GM12878 (cell line): ENCODE measurements at regions not wholly inside any gene's neighbourhood (a gene's known extent, or its start where the extent isn't known, plus 50 kb on each side); places are given as distances from the start of the nearest gene placed in this dataset.

Experiments used
- ATAC-seq: fragments of 200-7000 bp; cut with Tn5 transposase; 3 replicates; pipeline ENCODE4 v1.9.1; 2020; ENCODE audit warnings: mild to moderate bottlenecking, moderate library complexity
- BruUV-seq: library from RNA; stranded (reverse); fragments of 400-500 nt; replicated peaks from 2 replicates; lab custom pipeline; 2021; lab: Mats Ljungman, UMichigan
- CTCF ChIA-PET: fragments of 300-600 bp; sonication (Branson Sonifier 250); formaldehyde crosslinking; extraction: SDS; loops from one replicate; lab custom pipeline; 2021; ENCODE audit warnings: inconsistent platforms; lab: Yijun Ruan, JAX
- POLR2A ChIA-PET: fragments of 350-600 bp; formaldehyde crosslinking; extraction: SDS; loops from one replicate; lab custom pipeline; 2021; ENCODE audit warnings: inconsistent platforms; lab: Charles Lee
- RAD21 ChIA-PET: fragments of 300-600 bp; sonication (Branson Sonifier 250); formaldehyde crosslinking; loops from one replicate; lab custom pipeline; 2023; ENCODE audit warnings: antibody characterized with exemption; ENCODE audit not compliant: unreplicated experiment; lab: Charles Lee
- SMC1A ChIA-PET: fragments of 300-600 bp; sonication (Branson Sonifier 250); formaldehyde crosslinking; loops from one replicate; lab custom pipeline; 2023; ENCODE audit not compliant: unreplicated experiment, uncharacterized antibody; lab: Charles Lee
- DNase-seq: peaks from one replicate; pipeline ENCODE4 v3.0.0-alpha.2; 2011; ENCODE audit warnings: low read depth, low spot score
- FAIRE-seq: peaks from 3 replicates; lab custom pipeline; 2011; peaks lifted over from hg19 to GRCh38; lab: Jason Lieb, UNC
- H2AFZ ChIP-seq: 2 replicates; pipeline ENCODE4 v1.6.0; 2011; ENCODE audit warnings: low read depth, low read length, control low read depth; ENCODE audit not compliant: control insufficient read depth
- H3K27ac ChIP-seq: 2 replicates; pipeline ENCODE4 v1.5.1; 2011; ENCODE audit warnings: control low read depth; ENCODE audit not compliant: control insufficient read depth, insufficient read depth
- H3K27me3 ChIP-seq, 2 experiments: replicated peaks in 1 of 2; 2 replicates each; pipeline versions ENCODE4 v1.6.0 to v1.6.1; 2011; ENCODE audit warnings: low read length in 1 of 2; ENCODE audit not compliant: control insufficient read depth in 2 of 2, insufficient read depth in 2 of 2
- H3K36me3 ChIP-seq, 2 experiments: 2 replicates each; pipeline ENCODE4 v1.5.1; 2011; ENCODE audit warnings: low read length in 1 of 2; ENCODE audit not compliant: control insufficient read depth in 2 of 2, insufficient read depth in 2 of 2
- H3K4me1 ChIP-seq: 2 replicates; pipeline ENCODE4 v1.6.1; 2011; ENCODE audit warnings: mild to moderate bottlenecking, low read length, moderate library complexity, mixed read lengths; ENCODE audit not compliant: control insufficient read depth, insufficient read depth
- H3K4me2 ChIP-seq: 2 replicates; pipeline ENCODE4 v1.6.0; 2011; ENCODE audit warnings: control low read depth; ENCODE audit not compliant: control insufficient read depth, insufficient read depth
- H3K4me3 ChIP-seq: fragments of 200-600 bp; sonication (generic); 2 replicates; pipeline ENCODE4 v1.5.1; 2016
- H3K79me2 ChIP-seq: 2 replicates; pipeline ENCODE4 v1.6.0; 2011; ENCODE audit warnings: low read length; ENCODE audit not compliant: control insufficient read depth, insufficient read depth
- H3K9ac ChIP-seq: 2 replicates; pipeline ENCODE4 v1.8.0; 2011; ENCODE audit warnings: low read length, control low read depth, mixed read lengths; ENCODE audit not compliant: control insufficient read depth, insufficient read depth
- H3K9me3 ChIP-seq: replicated peaks from 3 replicates; pipeline ENCODE4 v1.5.1; 2011; ENCODE audit warnings: mild to moderate bottlenecking, low read length; ENCODE audit not compliant: control insufficient read depth, insufficient read depth
- H4K20me1 ChIP-seq: 2 replicates; pipeline ENCODE4 v1.6.0; 2011; ENCODE audit not compliant: control insufficient read depth, insufficient read depth
- CBFB ChIP-seq: IDR thresholded peaks from 2 replicates; pipeline ENCODE4 v1.6.1; 2016; ENCODE audit warnings: antibody characterized with exemption, low read depth
- CHD2 ChIP-seq: IDR thresholded peaks from 2 replicates; pipeline ENCODE4 v1.6.1; 2011; ENCODE audit warnings: low read depth, low read length, improper control_type of control experiment, borderline replicate concordance
- CTCF ChIP-seq, 3 experiments: IDR thresholded peaks in 2 of 3; conservative IDR thresholded peaks in 1 of 3; 2 replicates each; pipeline ENCODE4 v1.5.1; 2011; ENCODE audit warnings: low read depth in 3 of 3, low read length in 3 of 3, mild to moderate bottlenecking in 3 of 3, control low read depth in 2 of 3, moderate library complexity in 2 of 3, inconsistent platforms in 1 of 3, mixed read lengths in 1 of 3; ENCODE audit not compliant: control insufficient read depth in 2 of 3, insufficient read depth in 1 of 3; ENCODE audit errors: extremely low read depth in 1 of 3
- GABPA ChIP-seq: IDR thresholded peaks from 2 replicates; pipeline ENCODE4 v1.6.1; 2014; ENCODE audit warnings: antibody characterized with exemption, low read depth, mild to moderate bottlenecking, inconsistent platforms
- GATAD2B ChIP-seq: fragments of 450-650 bp; conservative IDR thresholded peaks from 2 replicates; pipeline ENCODE4 v1.6.1; 2017; ENCODE audit warnings: low read depth, mild to moderate bottlenecking, moderate library complexity
- HDGF ChIP-seq: fragments of 450-650 bp; IDR thresholded peaks from 2 replicates; pipeline ENCODE4 v1.6.1; 2016; ENCODE audit warnings: antibody characterized with exemption
- MEF2B ChIP-seq: fragments of 450-650 bp; IDR thresholded peaks from 2 replicates; pipeline ENCODE4 v1.6.1; 2018; ENCODE audit warnings: mild to moderate bottlenecking, moderate library complexity; ENCODE audit not compliant: partially characterized antibody, poor library complexity, severe bottlenecking
- MLLT1 ChIP-seq: fragments of 450-650 bp; IDR thresholded peaks from 2 replicates; pipeline ENCODE4 v1.6.1; 2016; ENCODE audit warnings: mild to moderate bottlenecking
- NBN ChIP-seq: fragments of 450-650 bp; IDR thresholded peaks from 2 replicates; pipeline ENCODE4 v1.6.1; 2016
- NFIC ChIP-seq: IDR thresholded peaks from 2 replicates; pipeline ENCODE4 v1.6.1; 2012; ENCODE audit warnings: low read depth, mild to moderate bottlenecking, inconsistent platforms, low read length, moderate library complexity
- NR2F1 ChIP-seq: fragments of 450-650 bp; conservative IDR thresholded peaks from 2 replicates; pipeline ENCODE4 v1.6.1; 2017; ENCODE audit warnings: mild to moderate bottlenecking
- NRF1 ChIP-seq: conservative IDR thresholded peaks from 2 replicates; pipeline ENCODE4 v1.6.1; 2011; ENCODE audit warnings: mild to moderate bottlenecking, low read depth, low read length, improper control_type of control experiment
- PAX5 ChIP-seq: IDR thresholded peaks from 2 replicates; pipeline ENCODE4 v1.6.1; 2011; ENCODE audit warnings: low read depth, low read length, borderline replicate concordance
- RELB ChIP-seq: fragments of 450-650 bp; IDR thresholded peaks from 2 replicates; pipeline ENCODE4 v1.6.1; 2017; ENCODE audit warnings: low read depth, mild to moderate bottlenecking, moderate library complexity
- RUNX3 ChIP-seq: IDR thresholded peaks from 2 replicates; pipeline ENCODE4 v1.6.1; 2012; ENCODE audit warnings: low read length, inconsistent platforms
- SIX5 ChIP-seq: IDR thresholded peaks from 2 replicates; pipeline ENCODE4 v1.6.1; 2011; ENCODE audit warnings: mild to moderate bottlenecking, low read depth, low read length, moderate library complexity; ENCODE audit not compliant: severe bottlenecking
- SMAD1 ChIP-seq: fragments of 450-650 bp; IDR thresholded peaks from 2 replicates; pipeline ENCODE4 v1.6.1; 2018; ENCODE audit warnings: mild to moderate bottlenecking, low read depth; ENCODE audit not compliant: partially characterized antibody
- ZBTB33 ChIP-seq: fragments of 450-650 bp; IDR thresholded peaks from 2 replicates; pipeline ENCODE4 v1.6.1; 2017; ENCODE audit warnings: mild to moderate bottlenecking
- WGBS: methylation state at CpG from one replicate; pipeline ENCODE4 v1.1.6; 2016; ENCODE audit warnings: low lambda C conversion rate; ENCODE audit not compliant: insufficient replicate concordance, insufficient coverage; ENCODE audit errors: missing lambda C conversion rate; 5-methylcytosine and 5-hydroxymethylcytosine counted together
- in situ Hi-C: fragments of 300-500 bp; cut with MboI; formaldehyde crosslinking; loops from 9 replicates; pipeline ENCODE4 v1.14.3; 2018; ENCODE audit warnings: mixed read lengths
- intact Hi-C: fragments of 100-400 bp; cut with micrococcal nuclease; formaldehyde crosslinking; loops from one replicate; pipeline ENCODE4 v1.14.2; 2022; ENCODE audit not compliant: unreplicated experiment

- FAIRE-seq (no peak), DNase-seq (peak; percentile 64), ATAC-seq (peak; percentile 89)
- Histone ChIP-seq H3K9me3 (peaks cover 3% of the 10 kb centered on the region; the same call in 1 of the 3 replicates), H3K79me2 (no peaks in the 10 kb centered on the region), H2AFZ (no peak overlapping the region), H3K4me1 (no peaks in the 10 kb centered on the region; the same call in 1 of the 2 replicates), H4K20me1 (no peaks in the 10 kb centered on the region), H3K27ac (no peak overlapping the region), H3K4me2 (no peak overlapping the region), H3K4me3 (no peak overlapping the region), H3K36me3 (no peaks in the 10 kb centered on the region), H3K9ac (no peak overlapping the region), H3K27me3 (no peaks in the 10 kb centered on the region)
- BruUV-seq: no TSS peak
- ChIA-PET SMC1A (interaction anchor here (0.9 to 3.5 kb wide), 7 partner anchors 8 to 852 kb away, joined by 3 to 55 read pairs (median 5); no protein-coding TSS in a partner anchor), CTCF (interaction anchor here (0.7 to 1.4 kb wide), 3 partner anchors 11 to 291 kb away, joined by 3 to 6 read pairs (median 5); no protein-coding TSS in a partner anchor), POLR2A (interaction anchor here (0.7 to 1.5 kb wide), 3 partner anchors 10 to 442 kb away, joined by 3 to 8 read pairs (median 5); no protein-coding TSS in a partner anchor), RAD21 (interaction anchor here (1.2 to 3.5 kb wide), 3 partner anchors 10 to 440 kb away, joined by 4 to 40 read pairs (median 4); no protein-coding TSS in a partner anchor)
- in situ Hi-C loops (no loop called here), intact Hi-C loops (no loop called here)
- WGBS: 22% methylated on average over 6 of the region's 7 CpGs
- TF ChIP-seq RELB (peak; percentile 59; the same call in 1 of the 2 replicates), GATAD2B (no peak), CTCF (IDR thresholded peaks at IDR 0.05 in 2 of 3, conservative IDR thresholded peaks at IDR 0.05 in 1 of 3; ENCODE audit: control insufficient read depth in 2 of 3, extremely low read depth in 1 of 3, insufficient read depth in 1 of 3, low read depth in 3 of 3, low read length in 3 of 3) (no peak), MLLT1 (0 out of 2 replicates have a peak, but pooled peaks have one; percentile 38), CBFB (no peak), NR2F1 (peak; percentile 75), NFIC (peak; percentile 52; the same call in 1 of the 2 replicates), ZBTB33 (no peak), MEF2B (peak; percentile 27), CHD2 (no peak), HDGF (0 out of 2 replicates have a peak, but pooled peaks have one; percentile 35), RUNX3 (peak; percentile 18; the same call in 1 of the 2 replicates), GABPA (no peak), NRF1 (no peak), SIX5 (no peak), PAX5 (peak; percentile 81), SMAD1 (no peak), NBN (0 out of 2 replicates have a peak, but pooled peaks have one; percentile 60)
These were observed 260.6 kb downstream of the PRL start for GRCh38 chr6:22036275-22036674.
